Spinal cord (tissue), 9 donors: ENCODE measurements at regions not wholly inside any gene's neighbourhood (a gene's known extent, or its start where the extent isn't known, plus 50 kb on each side); places are given as distances from the start of the nearest gene placed in this dataset.

ENCODE experiments used
- DNase-seq, 6 donors: peaks; one replicate each; pipeline versions ENCODE4 v3.0.0 to v3.0.0-alpha.2; 2013 to 2015; ENCODE audit warnings: low spot score in 6 of 6, low read depth in 4 of 6
- H3K27ac ChIP-seq: one replicate; pipeline ENCODE4 v1.5.1; 2013; ENCODE audit warnings: low read depth, low read length, control low read depth
- H3K27me3 ChIP-seq: one replicate; pipeline ENCODE4 v1.6.1; 2013; ENCODE audit warnings: low read length; ENCODE audit not compliant: control insufficient read depth, insufficient read depth
- H3K36me3 ChIP-seq: one replicate; pipeline ENCODE4 v1.6.1; 2013; ENCODE audit warnings: low read length; ENCODE audit not compliant: control insufficient read depth, insufficient read depth
- H3K4me1 ChIP-seq: one replicate; pipeline ENCODE4 v1.6.1; 2013; ENCODE audit warnings: low read length; ENCODE audit not compliant: control insufficient read depth, insufficient read depth
- H3K4me3 ChIP-seq: one replicate; pipeline ENCODE4 v1.5.1; 2013; ENCODE audit warnings: low read depth, low read length, control low read depth
- H3K9me3 ChIP-seq: one replicate; pipeline ENCODE4 v1.6.1; 2013; ENCODE audit warnings: low read length; ENCODE audit not compliant: control insufficient read depth, insufficient read depth
- WGBS: methylation state at CpG from one replicate; pipeline ENCODE4 v1.1.5; 2013; ENCODE audit warnings: missing lambda C conversion rate; ENCODE audit not compliant: insufficient coverage; 5-methylcytosine and 5-hydroxymethylcytosine counted together
- donor health status: healthy.

DNA sequence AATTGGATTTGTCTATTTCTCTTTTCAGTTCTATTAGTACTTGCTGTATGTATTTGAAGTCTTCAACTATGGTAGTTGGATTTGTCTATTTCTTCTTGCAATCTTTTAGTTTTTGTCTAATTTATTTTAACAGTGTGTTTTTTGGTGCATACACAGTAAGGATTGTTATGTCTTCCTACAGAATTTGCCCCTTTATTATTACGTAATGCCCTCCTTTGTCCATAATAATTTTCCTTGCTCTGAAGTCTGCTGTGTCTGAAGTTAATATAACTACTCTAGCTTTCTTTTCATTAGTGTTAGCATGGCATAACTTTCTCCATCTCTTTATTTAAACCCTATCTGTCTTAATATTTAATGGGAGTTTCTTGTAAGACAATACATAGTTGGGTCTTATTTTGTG is 105.1 kb upstream of the STT3B start:
- Histone ChIP-seq H3K27ac (no peak overlapping the region), H3K4me3 (no peak overlapping the region), H3K27me3 (no peaks in the 10 kb centered on the region), H3K4me1 (no peaks in the 10 kb centered on the region), H3K9me3 (no peaks in the 10 kb centered on the region), H3K36me3 (no peaks in the 10 kb centered on the region)
- DNase-seq, result no peak
- WGBS, result no CpG with 5 or more reads among the region's 1 CpG

DNA sequence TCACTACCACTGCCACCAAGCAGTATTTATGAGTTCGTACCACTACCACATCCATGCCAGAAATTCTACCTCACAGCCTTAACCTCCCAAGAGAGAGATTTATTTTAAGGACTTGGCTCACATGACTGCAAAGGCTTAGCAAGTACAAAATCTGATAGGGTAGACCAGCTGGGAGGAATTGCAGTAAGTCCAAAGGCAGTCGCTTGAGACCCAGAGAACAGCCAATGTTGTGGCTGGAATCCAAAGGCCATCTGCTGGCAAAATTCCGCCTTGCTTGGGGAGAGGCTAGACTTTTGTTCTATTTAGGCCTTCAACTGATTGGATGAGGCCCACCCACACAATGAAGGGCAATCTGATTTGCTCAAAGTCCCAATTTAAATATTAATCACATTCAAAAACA is 101.4 kb upstream of the STT3B start:
- H3K36me3 ChIP-seq, result no peaks in the 10 kb centered on the region
- no peak overlapping the region for H3K4me3 ChIP-seq
- peak in 1 of 6 donors; percentile 66 for DNase-seq
- no peaks in the 10 kb centered on the region for H3K9me3 ChIP-seq
- H3K27me3 ChIP-seq, result no peaks in the 10 kb centered on the region
- H3K27ac ChIP-seq, result no peak overlapping the region
- no peaks in the 10 kb centered on the region for H3K4me1 ChIP-seq
- WGBS, result 54% methylated on average over 2 of the region's 3 CpGs

DNA sequence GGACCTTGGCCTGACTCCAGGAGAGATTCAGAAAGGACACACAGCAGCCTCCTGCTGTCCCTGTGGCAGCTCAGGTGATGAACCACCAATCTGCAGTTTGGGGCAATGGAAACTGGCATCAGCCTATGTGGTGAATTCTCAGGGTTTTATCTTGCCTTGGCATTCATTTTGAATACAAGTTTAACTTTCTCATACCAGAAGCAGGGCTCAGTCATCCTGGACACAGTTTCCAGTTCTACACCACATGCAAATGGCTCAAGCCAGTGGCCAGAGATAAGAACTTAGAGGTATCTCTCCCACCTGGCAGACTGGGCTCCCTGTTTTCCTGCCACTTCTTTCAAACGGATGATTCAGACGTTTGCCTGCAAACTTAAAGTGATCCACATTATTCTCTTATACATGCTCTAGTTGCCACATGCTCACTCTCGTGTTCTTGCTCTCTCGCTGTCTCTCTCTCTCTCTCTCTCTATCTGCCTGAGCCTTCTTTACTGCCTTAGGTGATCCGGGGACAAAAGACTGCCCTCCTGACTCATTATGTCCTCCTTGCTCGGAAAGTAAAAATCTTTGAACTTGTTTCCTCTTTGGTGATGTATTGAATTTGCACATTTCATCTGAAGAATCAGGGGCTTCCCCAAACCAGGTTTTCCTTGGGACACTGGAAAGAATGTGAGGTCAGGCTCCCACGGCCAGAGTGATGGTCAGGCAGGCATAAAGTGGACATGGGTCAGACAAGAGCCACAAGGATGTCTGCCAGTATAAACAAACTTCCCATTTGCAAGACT is 99.6 kb upstream of the STT3B start:
- no peaks in the 10 kb centered on the region for H3K27me3 ChIP-seq
- DNase-seq, result no peak
- WGBS, result 84% methylated on average over 6 of the region's 7 CpGs

DNA sequence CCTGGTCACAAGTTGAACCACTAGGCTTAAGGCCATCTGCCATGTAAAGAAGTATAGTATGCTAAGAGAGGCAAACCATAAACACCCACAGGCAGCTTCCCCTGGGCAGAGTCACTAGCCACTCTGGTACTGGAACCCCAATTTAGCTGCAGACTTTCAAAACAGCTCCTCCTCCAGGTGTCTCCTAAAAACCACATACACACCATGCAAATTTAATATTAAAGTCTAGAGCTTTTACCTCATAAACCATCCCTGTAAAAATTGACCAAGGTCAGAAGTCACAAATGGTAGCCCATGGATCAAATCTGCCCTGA is 99.1 kb upstream of the STT3B start:
- H3K9me3 ChIP-seq, result no peaks in the 10 kb centered on the region
- no peak overlapping the region for H3K27ac ChIP-seq
- no peak for DNase-seq
- H3K36me3 ChIP-seq, result no peaks in the 10 kb centered on the region
- no peaks in the 10 kb centered on the region for H3K27me3 ChIP-seq
- H3K4me3 ChIP-seq, result no peak overlapping the region
- no peaks in the 10 kb centered on the region for H3K4me1 ChIP-seq

More for the DNA sequence above, 99.6 kb upstream of the STT3B start:
- Histone ChIP-seq H3K4me3 (no peak overlapping the region), H3K36me3 (no peaks in the 10 kb centered on the region), H3K27ac (no peak overlapping the region), H3K9me3 (no peaks in the 10 kb centered on the region), H3K4me1 (no peaks in the 10 kb centered on the region)

DNA sequence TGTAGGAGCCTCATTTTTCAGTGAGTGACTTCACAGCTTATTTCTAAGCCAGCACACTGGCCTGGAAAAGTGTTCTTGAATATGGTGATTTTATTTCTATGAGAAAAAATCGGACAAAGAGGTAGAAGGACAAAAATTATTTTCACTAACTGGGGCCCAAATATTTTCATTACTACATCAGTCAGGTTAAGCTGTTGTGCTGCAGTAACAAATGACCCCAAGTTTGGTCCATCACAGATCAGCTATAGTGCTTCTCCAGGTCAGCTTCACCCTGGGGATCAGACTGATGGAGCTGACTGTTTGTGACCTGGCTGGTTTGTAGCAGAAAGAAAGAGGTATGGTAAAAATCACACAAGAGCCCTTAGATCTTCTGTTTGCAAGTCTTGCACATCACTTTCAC is 97.9 kb upstream of the STT3B start:
- no peak for DNase-seq
- Histone ChIP-seq H3K4me3 (no peak overlapping the region), H3K27ac (no peak overlapping the region), H3K4me1 (no peaks in the 10 kb centered on the region), H3K9me3 (no peaks in the 10 kb centered on the region), H3K27me3 (no peaks in the 10 kb centered on the region), H3K36me3 (no peaks in the 10 kb centered on the region)
- WGBS, result no CpG with 5 or more reads among the region's 1 CpG

DNA sequence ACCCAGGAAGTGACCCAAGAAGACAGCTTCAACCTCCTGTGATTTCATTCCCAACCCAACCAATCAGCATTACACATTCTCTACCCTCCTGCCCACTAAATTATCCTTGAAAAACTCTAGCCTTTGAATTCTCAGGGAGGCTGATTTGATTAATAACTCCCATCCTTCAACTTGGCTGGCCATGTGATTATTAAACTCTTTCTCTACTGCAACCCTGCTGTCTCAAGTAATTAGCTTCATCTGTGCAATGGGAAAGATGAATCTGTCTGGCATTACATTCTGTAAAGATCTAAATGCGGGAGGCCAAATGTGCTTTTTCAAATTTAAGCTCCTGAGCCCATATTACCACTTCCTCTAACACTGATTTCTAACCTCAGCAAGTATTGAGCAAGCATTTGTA is 95.9 kb upstream of the STT3B start:
- Histone ChIP-seq H3K27ac (no peak overlapping the region), H3K4me3 (no peak overlapping the region), H3K4me1 (no peaks in the 10 kb centered on the region), H3K36me3 (no peaks in the 10 kb centered on the region), H3K9me3 (no peaks in the 10 kb centered on the region), H3K27me3 (no peaks in the 10 kb centered on the region)
- DNase-seq, result no peak
- WGBS, result no CpG with 5 or more reads among the region's 1 CpG

DNA sequence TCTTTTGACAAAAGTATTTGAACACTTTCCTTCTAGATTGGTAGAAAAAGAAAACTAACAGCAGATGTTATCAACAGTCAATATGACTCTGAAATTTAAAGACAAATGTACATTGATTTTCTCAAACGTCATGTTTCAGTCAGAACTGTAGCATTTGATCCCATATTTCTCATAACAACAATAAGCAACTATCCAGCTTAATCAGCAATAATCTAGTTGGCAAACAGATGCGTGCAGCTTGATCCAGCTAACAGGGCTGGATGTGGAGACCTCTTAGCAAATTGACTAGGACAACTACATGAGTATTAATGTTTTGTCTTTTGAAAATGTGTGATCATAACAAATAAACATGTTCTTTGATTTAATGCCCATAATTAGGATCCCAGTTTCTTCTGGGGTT is 94.0 kb upstream of the STT3B start:
- DNase-seq, result no peak
- no peak overlapping the region for H3K27ac ChIP-seq
- H3K4me3 ChIP-seq, result no peak overlapping the region
- no peaks in the 10 kb centered on the region for H3K4me1 ChIP-seq
- no peaks in the 10 kb centered on the region for H3K9me3 ChIP-seq
- no peaks in the 10 kb centered on the region for H3K36me3 ChIP-seq
- 78% methylated on average over 1 of the region's 2 CpGs for WGBS
- H3K27me3 ChIP-seq, result no peaks in the 10 kb centered on the region

DNA sequence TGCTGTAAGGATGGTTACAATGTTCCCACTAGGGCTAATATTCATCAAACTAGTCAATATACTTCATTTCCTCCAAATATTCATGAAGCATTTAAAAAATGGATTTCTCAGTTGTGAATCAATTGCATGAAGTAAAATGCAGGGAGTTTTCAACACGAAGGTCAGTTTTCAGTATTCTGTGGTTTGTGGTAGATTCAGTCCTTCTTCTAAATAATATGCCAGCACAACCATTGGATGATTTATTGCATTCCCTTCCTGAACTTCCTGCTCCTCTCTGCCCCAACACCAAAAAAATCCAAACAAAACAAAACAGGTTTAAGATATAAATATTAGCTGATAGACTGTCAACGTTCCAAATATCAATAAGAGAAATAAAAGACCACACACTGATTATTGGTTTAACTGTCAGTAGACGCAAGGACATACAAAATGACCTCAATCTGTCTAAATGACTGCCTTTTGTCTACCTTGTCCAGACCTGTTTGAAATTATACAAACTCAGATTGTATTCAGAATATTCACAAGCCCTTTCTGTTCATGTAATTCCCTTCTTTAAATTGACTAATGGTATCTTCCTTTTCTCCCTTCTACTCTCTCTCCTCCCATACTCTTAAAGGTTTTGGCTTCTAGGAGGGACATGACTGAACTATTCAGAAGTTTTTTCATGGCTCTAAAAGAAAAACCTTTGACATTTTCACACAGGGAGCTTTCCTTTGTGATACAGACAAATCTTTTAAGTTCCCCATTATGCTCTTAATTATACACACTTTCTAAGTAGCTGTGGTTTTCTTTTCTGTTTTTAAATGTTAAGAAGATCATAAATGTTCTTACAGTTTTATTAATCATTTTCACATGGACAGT is 92.6 kb upstream of the STT3B start:
- no peaks in the 10 kb centered on the region for H3K36me3 ChIP-seq
- 33% methylated on average over 2 of the region's 3 CpGs for WGBS
- H3K27ac ChIP-seq, result no peak overlapping the region
- H3K4me1 ChIP-seq, result no peaks in the 10 kb centered on the region
- no peaks in the 10 kb centered on the region for H3K27me3 ChIP-seq
- no peak overlapping the region for H3K4me3 ChIP-seq
- no peaks in the 10 kb centered on the region for H3K9me3 ChIP-seq
- no peak for DNase-seq

DNA sequence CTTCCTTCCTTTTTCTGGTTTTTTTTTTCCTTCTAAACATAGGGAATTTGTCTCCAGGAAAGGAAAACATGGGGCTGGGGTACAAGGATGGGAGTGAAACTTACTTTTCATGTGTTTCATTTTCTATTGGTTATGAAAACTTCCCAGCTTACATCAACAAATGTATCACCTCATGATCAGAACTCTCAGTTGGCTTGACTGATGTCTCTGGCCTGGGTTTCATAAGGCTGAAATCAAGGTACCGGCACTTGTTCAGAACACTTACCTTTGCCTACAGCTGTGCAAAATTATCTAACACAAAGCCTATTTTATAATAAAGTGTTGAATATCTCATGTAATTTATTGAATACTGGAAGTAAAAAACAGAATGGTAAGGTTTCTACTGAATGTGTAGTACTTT is 91.8 kb upstream of the STT3B start:
- Histone ChIP-seq H3K27me3 (no peaks in the 10 kb centered on the region), H3K4me1 (no peaks in the 10 kb centered on the region), H3K27ac (no peak overlapping the region), H3K4me3 (no peak overlapping the region), H3K9me3 (no peaks in the 10 kb centered on the region), H3K36me3 (no peaks in the 10 kb centered on the region)
- DNase-seq, result no peak
- WGBS, result no CpG with 5 or more reads among the region's 1 CpG

DNA sequence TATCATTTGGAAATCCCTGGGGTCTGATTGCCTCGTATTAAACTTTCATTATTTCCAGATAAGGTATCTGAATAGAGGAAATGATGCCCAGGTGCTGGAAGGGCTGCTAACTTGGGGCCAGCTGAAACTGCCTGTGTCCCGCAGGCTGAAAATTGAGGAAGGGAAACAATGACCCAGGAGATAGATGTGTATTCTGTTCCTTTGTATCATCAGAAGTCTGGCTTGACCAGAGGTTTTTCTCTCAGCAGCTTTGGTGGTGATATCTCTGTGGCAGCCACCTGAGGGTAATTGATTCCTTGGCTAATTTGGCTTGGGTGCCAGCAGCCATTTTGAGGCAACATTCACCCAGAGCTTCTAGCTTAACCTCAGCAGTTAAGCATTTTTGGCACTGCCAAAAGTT is 90.0 kb upstream of the STT3B start:
- H3K4me1 ChIP-seq, result no peaks in the 10 kb centered on the region
- H3K4me3 ChIP-seq, result no peak overlapping the region
- WGBS, result 85% methylated on average over 2 of the region's 2 CpGs
- DNase-seq, result no peak
- H3K36me3 ChIP-seq, result no peaks in the 10 kb centered on the region
- H3K9me3 ChIP-seq, result no peaks in the 10 kb centered on the region
- H3K27ac ChIP-seq, result no peak overlapping the region
- H3K27me3 ChIP-seq, result no peaks in the 10 kb centered on the region
